ENCODE measurements at regions not wholly inside any gene's neighbourhood (a gene's known extent, or its start where the extent isn't known, plus 50 kb on each side); places are given as distances from the start of the nearest gene placed in this dataset.
A peak's percentile ranks its signal among the peaks of the same experiment; 100 is the strongest.
"Not testable (repeated sequence)": the region's sequence is repeated elsewhere in the genome, so short reads cannot be mapped to it uniquely, and the experiment has no call there.

DNA sequence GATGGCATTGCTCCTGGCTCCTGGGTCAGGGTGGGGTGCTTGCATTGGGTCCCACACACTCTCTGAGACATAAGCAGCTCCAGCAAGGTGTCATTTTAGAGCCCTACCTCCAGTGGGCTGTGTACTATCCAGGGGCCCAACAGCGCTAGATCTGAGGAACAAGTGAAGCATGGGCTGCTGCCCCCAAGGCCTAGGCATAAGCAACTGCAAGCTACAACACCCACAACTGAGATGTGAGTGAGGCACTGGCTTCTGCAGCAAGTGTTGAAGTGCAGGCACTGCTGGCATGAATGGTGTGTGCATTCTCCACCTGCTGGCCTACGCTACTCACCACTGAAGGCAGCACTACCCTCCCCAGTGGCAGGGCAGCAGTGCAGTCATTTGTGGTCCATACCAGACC is 81.0 kb upstream of the STK39 start:
- no peaks in the 10 kb centered on the region for H3K36me3 ChIP-seq (ENCODE audit: control insufficient read depth, insufficient read depth, low read length)

DNA sequence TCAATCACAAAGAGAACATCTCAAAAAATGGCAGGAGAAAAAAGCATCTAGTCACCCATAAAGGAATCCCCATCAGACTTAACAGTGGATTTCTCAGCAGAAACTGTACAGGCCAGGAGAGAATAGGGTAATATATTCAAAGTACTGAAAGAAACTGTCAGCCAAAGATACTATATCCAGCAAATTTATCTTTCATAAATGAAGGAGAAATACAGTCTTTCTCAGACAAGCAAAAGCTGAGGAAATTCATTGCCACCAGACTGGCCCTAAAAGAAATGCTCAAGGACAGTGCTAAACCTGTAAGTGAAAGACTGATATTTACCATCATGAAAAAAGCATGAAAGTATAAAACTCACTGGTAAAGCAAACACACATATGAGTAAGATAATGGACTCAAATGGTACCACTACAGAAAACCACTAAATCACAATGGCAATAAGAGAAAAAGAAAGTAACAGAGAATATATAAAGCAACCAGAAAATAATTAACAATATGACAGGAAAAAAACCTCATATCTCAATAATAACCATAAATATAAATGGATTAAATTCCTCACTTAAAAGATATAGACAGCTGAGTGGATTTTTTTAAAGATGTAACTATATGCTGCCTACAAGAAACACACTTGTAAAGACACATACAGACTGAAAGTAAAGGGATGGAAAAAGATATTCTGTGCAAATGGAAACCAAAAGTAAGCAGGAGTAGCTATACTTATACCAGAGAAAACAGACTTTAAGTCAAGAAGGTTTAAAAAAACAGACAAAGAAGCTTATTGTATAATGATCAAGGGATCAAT is 83.4 kb upstream of the STK39 start:
- Histone ChIP-seq H3K36me3 (ENCODE audit: control insufficient read depth, insufficient read depth, low read length) (no peaks in the 10 kb centered on the region), H3K27ac (ENCODE audit: insufficient read depth, low read length) (no peak overlapping the region), H3K4me2 (ENCODE audit: extremely low read depth, insufficient read depth, low read length) (no peak overlapping the region), H3K9ac (ENCODE audit: insufficient read depth, low read length) (no peak overlapping the region), H3K27me3 (ENCODE audit: control insufficient read depth, insufficient read depth, low read length) (no peaks in the 10 kb centered on the region), H4K20me1 (ENCODE audit: control insufficient read depth, extremely low read depth, insufficient read depth, low read length) (no peaks in the 10 kb centered on the region), H3K4me1 (ENCODE audit: control insufficient read depth, extremely low read depth, insufficient read depth, low read length) (no peaks in the 10 kb centered on the region), H3K9me3 (ENCODE audit: control insufficient read depth, insufficient read depth, low read depth, low read length) (no peaks in the 10 kb centered on the region), H3K4me3 (replicated peaks in 1 of 4; ENCODE audit: control extremely low read depth in 1 of 4, insufficient read depth in 1 of 4, low read depth in 3 of 4, low read length in 4 of 4) (no peak overlapping the region), H2AFZ (ENCODE audit: low read length) (no peak overlapping the region), H3K79me2 (ENCODE audit: control insufficient read depth, insufficient read depth, low read length) (no peaks in the 10 kb centered on the region)
- TF ChIP-seq, protein P1, sequence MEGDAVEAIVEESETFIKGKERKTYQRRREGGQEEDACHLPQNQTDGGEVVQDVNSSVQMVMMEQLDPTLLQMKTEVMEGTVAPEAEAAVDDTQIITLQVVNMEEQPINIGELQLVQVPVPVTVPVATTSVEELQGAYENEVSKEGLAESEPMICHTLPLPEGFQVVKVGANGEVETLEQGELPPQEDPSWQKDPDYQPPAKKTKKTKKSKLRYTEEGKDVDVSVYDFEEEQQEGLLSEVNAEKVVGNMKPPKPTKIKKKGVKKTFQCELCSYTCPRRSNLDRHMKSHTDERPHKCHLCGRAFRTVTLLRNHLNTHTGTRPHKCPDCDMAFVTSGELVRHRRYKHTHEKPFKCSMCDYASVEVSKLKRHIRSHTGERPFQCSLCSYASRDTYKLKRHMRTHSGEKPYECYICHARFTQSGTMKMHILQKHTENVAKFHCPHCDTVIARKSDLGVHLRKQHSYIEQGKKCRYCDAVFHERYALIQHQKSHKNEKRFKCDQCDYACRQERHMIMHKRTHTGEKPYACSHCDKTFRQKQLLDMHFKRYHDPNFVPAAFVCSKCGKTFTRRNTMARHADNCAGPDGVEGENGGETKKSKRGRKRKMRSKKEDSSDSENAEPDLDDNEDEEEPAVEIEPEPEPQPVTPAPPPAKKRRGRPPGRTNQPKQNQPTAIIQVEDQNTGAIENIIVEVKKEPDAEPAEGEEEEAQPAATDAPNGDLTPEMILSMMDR (conservative IDR thresholded peaks at IDR 0.05 in 1 of 2, IDR thresholded peaks at IDR 0.05 in 1 of 2; ENCODE audit: low read depth in 1 of 2, low read length in 2 of 2): no peak
- TF ChIP-seq EZH2 (IDR thresholded peaks at IDR 0.05; ENCODE audit: low read length, missing control alignments): no peak
- no peak for DNase-seq (ENCODE audit: low read depth in 2 of 2)

More for the DNA sequence above, 81.0 kb upstream of the STK39 start:
- no peak for TF ChIP-seq EZH2 (IDR thresholded peaks at IDR 0.05; ENCODE audit: low read length, missing control alignments)
- no peak overlapping the region for H3K9ac ChIP-seq (ENCODE audit: insufficient read depth, low read length)
- no peaks in the 10 kb centered on the region for H3K79me2 ChIP-seq (ENCODE audit: control insufficient read depth, insufficient read depth, low read length)
- no peak overlapping the region for H3K27ac ChIP-seq (ENCODE audit: insufficient read depth, low read length)
- H3K9me3 ChIP-seq (ENCODE audit: control insufficient read depth, insufficient read depth, low read depth, low read length): no peaks in the 10 kb centered on the region
- H2AFZ ChIP-seq (ENCODE audit: low read length): no peak overlapping the region
- no peaks in the 10 kb centered on the region for H3K4me1 ChIP-seq (ENCODE audit: control insufficient read depth, extremely low read depth, insufficient read depth, low read length)
- H4K20me1 ChIP-seq (ENCODE audit: control insufficient read depth, extremely low read depth, insufficient read depth, low read length): no peaks in the 10 kb centered on the region
- no peaks in the 10 kb centered on the region for H3K27me3 ChIP-seq (ENCODE audit: control insufficient read depth, insufficient read depth, low read length)
- no peak overlapping the region for H3K4me2 ChIP-seq (ENCODE audit: extremely low read depth, insufficient read depth, low read length)
- no peak for DNase-seq (ENCODE audit: low read depth in 2 of 2)
- no peak overlapping the region for H3K4me3 ChIP-seq (replicated peaks in 1 of 4; ENCODE audit: control extremely low read depth in 1 of 4, insufficient read depth in 1 of 4, low read depth in 3 of 4, low read length in 4 of 4)

DNA sequence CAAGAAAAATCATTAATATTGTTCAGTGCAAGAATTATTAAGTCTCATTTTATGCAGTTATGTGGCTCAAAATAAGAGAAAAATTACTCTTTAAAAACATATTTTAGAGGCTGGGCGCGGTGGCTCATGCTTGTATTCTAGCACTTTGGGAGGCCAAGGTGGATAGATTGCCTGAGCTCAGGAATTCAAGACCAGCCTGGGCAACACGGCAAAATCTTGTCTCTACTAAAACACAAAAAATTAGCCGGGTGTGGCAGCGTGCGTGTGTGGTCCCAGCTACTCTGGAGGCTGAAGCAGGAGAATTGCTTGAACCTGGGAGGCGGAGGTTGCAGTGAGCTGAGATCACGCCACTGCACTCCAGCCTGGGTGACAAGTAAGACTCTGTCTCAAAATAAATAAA is 87.9 kb upstream of the STK39 start:
- not testable (repeated sequence) for H2AFZ ChIP-seq (ENCODE audit: low read length); H3K36me3 ChIP-seq (ENCODE audit: control insufficient read depth, insufficient read depth, low read length); H3K9ac ChIP-seq (ENCODE audit: insufficient read depth, low read length); H3K4me2 ChIP-seq (ENCODE audit: extremely low read depth, insufficient read depth, low read length); H4K20me1 ChIP-seq (ENCODE audit: control insufficient read depth, extremely low read depth, insufficient read depth, low read length); H3K27me3 ChIP-seq (ENCODE audit: control insufficient read depth, insufficient read depth, low read length); H3K79me2 ChIP-seq (ENCODE audit: control insufficient read depth, insufficient read depth, low read length); H3K9me3 ChIP-seq (ENCODE audit: control insufficient read depth, insufficient read depth, low read depth, low read length); H3K4me1 ChIP-seq (ENCODE audit: control insufficient read depth, extremely low read depth, insufficient read depth, low read length); DNase-seq (ENCODE audit: low read depth in 2 of 2); H3K27ac ChIP-seq (ENCODE audit: insufficient read depth, low read length); H3K4me3 ChIP-seq (replicated peaks in 1 of 4; ENCODE audit: control extremely low read depth in 1 of 4, insufficient read depth in 1 of 4, low read depth in 3 of 4, low read length in 4 of 4)

DNA sequence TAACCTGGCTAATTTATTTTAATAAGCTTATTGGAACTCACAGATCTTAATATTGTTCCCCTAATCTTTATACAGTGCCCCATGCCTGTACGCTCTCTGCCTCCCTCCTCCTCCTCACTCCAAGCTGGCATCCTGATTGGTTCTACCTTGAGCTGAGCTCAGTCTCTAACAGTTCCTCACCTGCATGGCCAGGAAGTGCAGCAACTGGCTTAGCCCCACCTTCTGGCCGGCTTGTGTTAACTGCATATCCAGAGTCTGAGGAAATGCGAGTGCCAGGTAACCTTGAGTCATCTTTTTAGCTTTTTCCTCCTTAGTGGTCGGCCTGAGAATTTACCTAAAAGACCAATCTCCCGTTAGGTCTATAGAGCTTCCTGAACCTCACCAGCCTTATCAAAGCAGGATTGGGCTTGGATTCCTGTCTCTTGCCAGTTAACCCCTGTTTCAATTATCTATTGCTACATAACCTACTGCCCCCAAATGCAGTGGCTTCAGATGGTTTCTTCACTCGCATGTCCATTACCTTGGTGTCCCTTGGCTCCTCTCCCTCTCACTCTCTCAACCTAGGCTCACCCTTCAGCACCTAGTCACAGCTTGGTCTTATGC is 89.5 kb upstream of the STK39 start:
- H3K9me3 ChIP-seq (ENCODE audit: control insufficient read depth, insufficient read depth, low read depth, low read length): no peaks in the 10 kb centered on the region
- H3K4me2 ChIP-seq (ENCODE audit: extremely low read depth, insufficient read depth, low read length): no peak overlapping the region
- H3K36me3 ChIP-seq (ENCODE audit: control insufficient read depth, insufficient read depth, low read length): no peaks in the 10 kb centered on the region
- no peaks in the 10 kb centered on the region for H3K79me2 ChIP-seq (ENCODE audit: control insufficient read depth, insufficient read depth, low read length)
- H4K20me1 ChIP-seq (ENCODE audit: control insufficient read depth, extremely low read depth, insufficient read depth, low read length): no peaks in the 10 kb centered on the region
- no peak overlapping the region for H3K4me3 ChIP-seq (replicated peaks in 1 of 4; ENCODE audit: control extremely low read depth in 1 of 4, insufficient read depth in 1 of 4, low read depth in 3 of 4, low read length in 4 of 4)
- no peaks in the 10 kb centered on the region for H3K4me1 ChIP-seq (ENCODE audit: control insufficient read depth, extremely low read depth, insufficient read depth, low read length)
- no peak overlapping the region for H3K9ac ChIP-seq (ENCODE audit: insufficient read depth, low read length)
- TF ChIP-seq, protein P1 (conservative IDR thresholded peaks at IDR 0.05 in 1 of 2, IDR thresholded peaks at IDR 0.05 in 1 of 2; ENCODE audit: low read depth in 1 of 2, low read length in 2 of 2): peak in 1 of 2 donors; percentile 25
- TF ChIP-seq EZH2 (IDR thresholded peaks at IDR 0.05; ENCODE audit: low read length, missing control alignments): no peak
- DNase-seq (ENCODE audit: low read depth in 2 of 2): no peak
- no peak overlapping the region for H2AFZ ChIP-seq (ENCODE audit: low read length)
- H3K27me3 ChIP-seq (ENCODE audit: control insufficient read depth, insufficient read depth, low read length): no peaks in the 10 kb centered on the region
- H3K27ac ChIP-seq (ENCODE audit: insufficient read depth, low read length): no peak overlapping the region

Measured in fibroblast of lung (primary cell).